NCI-H345 (cell line): ENCODE measurements at regions not wholly inside any gene's neighbourhood (a gene's known extent, or its start where the extent isn't known, plus 50 kb on each side); places are given as distances from the start of the nearest gene placed in this dataset.

Experiments used
- DNase-seq: peaks from one replicate; lab custom pipeline; 2025; lab: John Stamatoyannopoulos, UW

- DNase-seq: no peak
Observed at GRCh38 chr2:212610872-212611425, 72.3 kb upstream of the ERBB4 start.

GRCh38 chr2:212609479-212609878 lies 70.9 kb upstream of the ERBB4 start:
- DNase-seq: no peak

- DNase-seq: no peak
Observed at GRCh38 chr2:212607080-212607479, 68.5 kb upstream of the ERBB4 start.

GRCh38 chr2:212606232-212606631 lies 67.6 kb upstream of the ERBB4 start:
- no peak for DNase-seq

GRCh38 chr2:212596688-212597087 lies 58.1 kb upstream of the ERBB4 start:
- DNase-seq: no peak

- no peak for DNase-seq
Observed at GRCh38 chr2:212596276-212596675, 57.7 kb upstream of the ERBB4 start.

GRCh38 chr2:212595036-212595654 lies 56.5 kb upstream of the ERBB4 start:
- peak; percentile 4 for DNase-seq

- no peak for DNase-seq
Observed at GRCh38 chr2:212592695-212593094, 54.1 kb upstream of the ERBB4 start.
